Hepatocyte (in vitro differentiated cells): ENCODE measurements at regions not wholly inside any gene's neighbourhood (a gene's known extent, or its start where the extent isn't known, plus 50 kb on each side); places are given as distances from the start of the nearest gene placed in this dataset.

Experiments
- EZH2phosphoT487 ChIP-seq: fragments of 200-600 bp; sonication (generic); IDR thresholded peaks from one replicate; pipeline ENCODE4 v1.6.1; 2018; ENCODE audit warnings: antibody characterized with exemption, mild to moderate bottlenecking, low read depth, moderate library complexity; ENCODE audit not compliant: unreplicated experiment, severe bottlenecking
- TF ChIP-seq, protein P1 (sequence below): fragments of 200-600 bp; sonication (generic); IDR thresholded peaks from 2 replicates; pipeline ENCODE4 v1.5.1; 2016; ENCODE audit warnings: antibody characterized with exemption, mild to moderate bottlenecking; ENCODE audit not compliant: poor library complexity

DNA sequence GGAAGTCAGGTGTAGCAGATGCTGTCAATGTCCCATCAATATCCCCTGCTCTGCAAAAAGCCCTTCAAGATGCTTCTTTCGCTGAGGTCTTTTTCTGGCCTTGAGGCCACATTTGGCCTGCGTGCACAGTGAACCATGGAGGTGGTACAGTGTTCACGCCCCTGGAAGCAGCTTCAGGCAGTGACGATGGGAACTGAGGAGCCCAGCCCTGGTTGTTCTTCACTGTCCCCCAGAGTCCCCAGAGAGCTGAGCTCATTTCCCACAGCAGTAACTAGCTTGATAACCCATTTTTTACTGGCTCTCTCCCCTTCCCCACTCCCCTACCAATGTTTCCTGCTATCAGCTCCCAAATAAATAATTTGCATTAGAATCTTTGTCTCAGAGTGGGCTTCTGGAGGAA is 76.5 kb downstream of the OLIG1 start:
- TF ChIP-seq, protein P1, sequence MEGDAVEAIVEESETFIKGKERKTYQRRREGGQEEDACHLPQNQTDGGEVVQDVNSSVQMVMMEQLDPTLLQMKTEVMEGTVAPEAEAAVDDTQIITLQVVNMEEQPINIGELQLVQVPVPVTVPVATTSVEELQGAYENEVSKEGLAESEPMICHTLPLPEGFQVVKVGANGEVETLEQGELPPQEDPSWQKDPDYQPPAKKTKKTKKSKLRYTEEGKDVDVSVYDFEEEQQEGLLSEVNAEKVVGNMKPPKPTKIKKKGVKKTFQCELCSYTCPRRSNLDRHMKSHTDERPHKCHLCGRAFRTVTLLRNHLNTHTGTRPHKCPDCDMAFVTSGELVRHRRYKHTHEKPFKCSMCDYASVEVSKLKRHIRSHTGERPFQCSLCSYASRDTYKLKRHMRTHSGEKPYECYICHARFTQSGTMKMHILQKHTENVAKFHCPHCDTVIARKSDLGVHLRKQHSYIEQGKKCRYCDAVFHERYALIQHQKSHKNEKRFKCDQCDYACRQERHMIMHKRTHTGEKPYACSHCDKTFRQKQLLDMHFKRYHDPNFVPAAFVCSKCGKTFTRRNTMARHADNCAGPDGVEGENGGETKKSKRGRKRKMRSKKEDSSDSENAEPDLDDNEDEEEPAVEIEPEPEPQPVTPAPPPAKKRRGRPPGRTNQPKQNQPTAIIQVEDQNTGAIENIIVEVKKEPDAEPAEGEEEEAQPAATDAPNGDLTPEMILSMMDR = no peak
- no peak for TF ChIP-seq EZH2phosphoT487
